C4-2B (cell line): ENCODE measurements at regions not wholly inside any gene's neighbourhood (a gene's known extent, or its start where the extent isn't known, plus 50 kb on each side); places are given as distances from the start of the nearest gene placed in this dataset.

ENCODE experiments used
- ZFX ChIP-seq: fragments of 450-650 bp; IDR thresholded peaks from 2 replicates; pipeline ENCODE4 v1.6.1; 2017
- TF ChIP-seq, protein P1 (sequence below): fragments of 450-650 bp; conservative IDR thresholded peaks from 2 replicates; pipeline ENCODE4 v1.5.1; 2017; ENCODE audit warnings: mild to moderate bottlenecking

DNA sequence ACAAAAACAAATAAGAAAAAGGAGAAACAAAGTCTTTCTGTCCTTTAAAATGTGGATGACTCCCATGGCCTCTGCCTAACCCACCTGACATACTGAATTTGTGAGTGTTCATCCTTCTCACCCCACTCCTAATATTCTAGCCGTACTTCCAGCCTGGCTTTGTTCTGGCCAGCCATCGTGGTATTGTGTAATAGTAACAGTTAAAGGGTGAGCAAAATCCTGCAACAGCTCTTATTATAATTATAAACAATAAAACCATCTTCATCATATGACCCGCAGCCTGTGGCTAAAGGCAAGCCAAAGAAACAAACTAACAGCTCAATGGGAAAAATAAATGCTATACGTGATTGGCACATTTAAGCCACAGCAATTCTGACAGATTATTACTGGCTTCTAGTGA lies 721.6 kb upstream of the TENM4 start:
- TF ChIP-seq, protein P1, sequence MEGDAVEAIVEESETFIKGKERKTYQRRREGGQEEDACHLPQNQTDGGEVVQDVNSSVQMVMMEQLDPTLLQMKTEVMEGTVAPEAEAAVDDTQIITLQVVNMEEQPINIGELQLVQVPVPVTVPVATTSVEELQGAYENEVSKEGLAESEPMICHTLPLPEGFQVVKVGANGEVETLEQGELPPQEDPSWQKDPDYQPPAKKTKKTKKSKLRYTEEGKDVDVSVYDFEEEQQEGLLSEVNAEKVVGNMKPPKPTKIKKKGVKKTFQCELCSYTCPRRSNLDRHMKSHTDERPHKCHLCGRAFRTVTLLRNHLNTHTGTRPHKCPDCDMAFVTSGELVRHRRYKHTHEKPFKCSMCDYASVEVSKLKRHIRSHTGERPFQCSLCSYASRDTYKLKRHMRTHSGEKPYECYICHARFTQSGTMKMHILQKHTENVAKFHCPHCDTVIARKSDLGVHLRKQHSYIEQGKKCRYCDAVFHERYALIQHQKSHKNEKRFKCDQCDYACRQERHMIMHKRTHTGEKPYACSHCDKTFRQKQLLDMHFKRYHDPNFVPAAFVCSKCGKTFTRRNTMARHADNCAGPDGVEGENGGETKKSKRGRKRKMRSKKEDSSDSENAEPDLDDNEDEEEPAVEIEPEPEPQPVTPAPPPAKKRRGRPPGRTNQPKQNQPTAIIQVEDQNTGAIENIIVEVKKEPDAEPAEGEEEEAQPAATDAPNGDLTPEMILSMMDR: no peak
- TF ChIP-seq ZFX: no peak
